ENCODE measurements at regions not wholly inside any gene's neighbourhood (a gene's known extent, or its start where the extent isn't known, plus 50 kb on each side); places are given as distances from the start of the nearest gene placed in this dataset.

DNA sequence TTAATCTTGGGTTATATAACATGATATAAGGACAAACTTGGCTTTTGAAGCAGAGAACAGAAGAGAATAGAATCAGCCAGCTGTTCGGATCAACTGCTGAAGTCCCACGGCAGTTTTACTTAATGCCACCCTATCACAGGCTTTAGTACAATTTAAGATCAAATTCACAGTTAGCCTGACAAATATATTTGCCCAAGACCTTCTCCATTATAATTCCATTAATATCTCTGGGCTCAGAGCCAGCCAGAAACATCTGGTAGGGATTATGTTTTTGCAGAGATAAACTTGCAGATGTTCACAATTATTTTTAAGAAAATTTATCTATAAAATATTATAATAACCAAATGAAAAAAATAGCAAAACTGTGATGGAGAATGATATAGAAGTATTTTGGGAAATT, 381.4 kb downstream of the RAD51AP2 start:
- TF ChIP-seq FOS (IDR thresholded peaks at IDR 0.05; ENCODE audit: borderline replicate concordance, extremely low read depth, insufficient read length) (no peak), LARP7 (IDR thresholded peaks at IDR 0.05) (no peak), POLR2A (IDR thresholded peaks at IDR 0.05; ENCODE audit: low read depth, low read length) (no peak), IRF4 (IDR thresholded peaks at IDR 0.05; ENCODE audit: low read depth, low read length) (no peak), POLR2AphosphoS5 (IDR thresholded peaks at IDR 0.05; ENCODE audit: low read length) (no peak), ZNF274 (IDR thresholded peaks at IDR 0.05; ENCODE audit: insufficient read depth, insufficient read length) (no peak)
- TF ChIP-seq, protein P1, sequence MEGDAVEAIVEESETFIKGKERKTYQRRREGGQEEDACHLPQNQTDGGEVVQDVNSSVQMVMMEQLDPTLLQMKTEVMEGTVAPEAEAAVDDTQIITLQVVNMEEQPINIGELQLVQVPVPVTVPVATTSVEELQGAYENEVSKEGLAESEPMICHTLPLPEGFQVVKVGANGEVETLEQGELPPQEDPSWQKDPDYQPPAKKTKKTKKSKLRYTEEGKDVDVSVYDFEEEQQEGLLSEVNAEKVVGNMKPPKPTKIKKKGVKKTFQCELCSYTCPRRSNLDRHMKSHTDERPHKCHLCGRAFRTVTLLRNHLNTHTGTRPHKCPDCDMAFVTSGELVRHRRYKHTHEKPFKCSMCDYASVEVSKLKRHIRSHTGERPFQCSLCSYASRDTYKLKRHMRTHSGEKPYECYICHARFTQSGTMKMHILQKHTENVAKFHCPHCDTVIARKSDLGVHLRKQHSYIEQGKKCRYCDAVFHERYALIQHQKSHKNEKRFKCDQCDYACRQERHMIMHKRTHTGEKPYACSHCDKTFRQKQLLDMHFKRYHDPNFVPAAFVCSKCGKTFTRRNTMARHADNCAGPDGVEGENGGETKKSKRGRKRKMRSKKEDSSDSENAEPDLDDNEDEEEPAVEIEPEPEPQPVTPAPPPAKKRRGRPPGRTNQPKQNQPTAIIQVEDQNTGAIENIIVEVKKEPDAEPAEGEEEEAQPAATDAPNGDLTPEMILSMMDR (IDR thresholded peaks at IDR 0.05 in 2 of 3, conservative IDR thresholded peaks at IDR 0.05 in 1 of 3; ENCODE audit: control insufficient read depth in 2 of 3, extremely low read depth in 1 of 3, insufficient read depth in 1 of 3, low read depth in 3 of 3, low read length in 3 of 3), result no peak
- TF ChIP-seq, protein P2, sequence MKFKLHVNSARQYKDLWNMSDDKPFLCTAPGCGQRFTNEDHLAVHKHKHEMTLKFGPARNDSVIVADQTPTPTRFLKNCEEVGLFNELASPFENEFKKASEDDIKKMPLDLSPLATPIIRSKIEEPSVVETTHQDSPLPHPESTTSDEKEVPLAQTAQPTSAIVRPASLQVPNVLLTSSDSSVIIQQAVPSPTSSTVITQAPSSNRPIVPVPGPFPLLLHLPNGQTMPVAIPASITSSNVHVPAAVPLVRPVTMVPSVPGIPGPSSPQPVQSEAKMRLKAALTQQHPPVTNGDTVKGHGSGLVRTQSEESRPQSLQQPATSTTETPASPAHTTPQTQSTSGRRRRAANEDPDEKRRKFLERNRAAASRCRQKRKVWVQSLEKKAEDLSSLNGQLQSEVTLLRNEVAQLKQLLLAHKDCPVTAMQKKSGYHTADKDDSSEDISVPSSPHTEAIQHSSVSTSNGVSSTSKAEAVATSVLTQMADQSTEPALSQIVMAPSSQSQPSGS (IDR thresholded peaks at IDR 0.05; ENCODE audit: low read length), result no peak
